Large intestine (tissue), 3 donors: ENCODE measurements at regions not wholly inside any gene's neighbourhood (a gene's known extent, or its start where the extent isn't known, plus 50 kb on each side); places are given as distances from the start of the nearest gene placed in this dataset.

Experiments used
- DNase-seq, 2 donors: peaks; one replicate each; pipeline versions ENCODE4 v3.0.0 to v3.0.0-alpha.2; 2013
- H3K27ac ChIP-seq: one replicate; pipeline ENCODE4 v1.5.1; 2013; ENCODE audit warnings: low read length
- H3K27me3 ChIP-seq: 2 replicates; pipeline ENCODE4 v1.6.1; 2013; ENCODE audit warnings: low read length; ENCODE audit not compliant: control insufficient read depth, insufficient read depth
- H3K36me3 ChIP-seq: 2 replicates; pipeline ENCODE4 v1.6.1; 2013; ENCODE audit warnings: low read length; ENCODE audit not compliant: control insufficient read depth, insufficient read depth
- H3K4me1 ChIP-seq: one replicate; pipeline ENCODE4 v1.6.1; 2013; ENCODE audit warnings: low read length; ENCODE audit not compliant: control insufficient read depth, insufficient read depth
- H3K4me3 ChIP-seq: one replicate; pipeline ENCODE4 v1.5.1; 2013; ENCODE audit warnings: low read length
- H3K9me3 ChIP-seq: one replicate; pipeline ENCODE4 v1.6.1; 2013; ENCODE audit warnings: mild to moderate bottlenecking, low read depth, low read length, moderate library complexity; ENCODE audit not compliant: control insufficient read depth
- WGBS: methylation state at CpG from one replicate; pipeline ENCODE4 v1.1.5; 2013; ENCODE audit warnings: low lambda C conversion rate; ENCODE audit not compliant: insufficient coverage; 5-methylcytosine and 5-hydroxymethylcytosine counted together

GRCh38 chr2:6103372-6103771 lies 411.2 kb downstream of the SOX11 start:
- Histone ChIP-seq H3K9me3 (no peaks in the 10 kb centered on the region), H3K36me3 (no peaks in the 10 kb centered on the region), H3K27me3 (no peaks in the 10 kb centered on the region), H3K27ac (no peak overlapping the region), H3K4me1 (no peaks in the 10 kb centered on the region), H3K4me3 (no peak overlapping the region)
- DNase-seq: no peak
- 54% methylated on average over 2 of the region's 3 CpGs for WGBS

- H3K27me3 ChIP-seq: no peaks in the 10 kb centered on the region
Measured at GRCh38 chr2:6103949-6104348, 411.8 kb downstream of the SOX11 start.

GRCh38 chr2:6107290-6107689 lies 415.1 kb downstream of the SOX11 start:
- no peak overlapping the region for H3K27ac ChIP-seq
- WGBS: no CpG with 5 or more reads among the region's 4 CpGs
- H3K4me1 ChIP-seq: no peaks in the 10 kb centered on the region
- DNase-seq: no peak
- no peaks in the 10 kb centered on the region for H3K36me3 ChIP-seq
- no peaks in the 10 kb centered on the region for H3K9me3 ChIP-seq
- H3K27me3 ChIP-seq: no peaks in the 10 kb centered on the region
- H3K4me3 ChIP-seq: no peak overlapping the region

More at GRCh38 chr2:6103949-6104348, 411.8 kb downstream of the SOX11 start:
- Histone ChIP-seq H3K36me3 (no peaks in the 10 kb centered on the region), H3K4me1 (no peaks in the 10 kb centered on the region), H3K9me3 (no peaks in the 10 kb centered on the region), H3K27ac (no peak overlapping the region), H3K4me3 (no peak overlapping the region)
- no CpG with 5 or more reads among the region's 3 CpGs for WGBS
- no peak for DNase-seq

- WGBS: no CpG with 5 or more reads among the region's 1 CpG
- Histone ChIP-seq H3K4me1 (no peaks in the 10 kb centered on the region), H3K9me3 (no peaks in the 10 kb centered on the region), H3K27me3 (no peaks in the 10 kb centered on the region), H3K36me3 (no peaks in the 10 kb centered on the region), H3K27ac (no peak overlapping the region), H3K4me3 (no peak overlapping the region)
- DNase-seq: no peak
Measured at GRCh38 chr2:6109831-6110230, 417.6 kb downstream of the SOX11 start.

GRCh38 chr2:6111781-6112261 lies 419.6 kb downstream of the SOX11 start:
- DNase-seq: no peak
- Histone ChIP-seq H3K4me3 (no peak overlapping the region), H3K36me3 (no peaks in the 10 kb centered on the region), H3K27me3 (no peaks in the 10 kb centered on the region), H3K4me1 (no peaks in the 10 kb centered on the region), H3K27ac (no peak overlapping the region), H3K9me3 (no peaks in the 10 kb centered on the region)
- WGBS: no CpG with 5 or more reads among the region's 2 CpGs

GRCh38 chr2:6113786-6114185 lies 421.6 kb downstream of the SOX11 start:
- no peak overlapping the region for H3K4me3 ChIP-seq
- no peaks in the 10 kb centered on the region for H3K4me1 ChIP-seq
- DNase-seq: no peak
- no peaks in the 10 kb centered on the region for H3K9me3 ChIP-seq
- WGBS: 83% methylated on average over 1 of the region's 4 CpGs
- H3K36me3 ChIP-seq: no peaks in the 10 kb centered on the region
- H3K27ac ChIP-seq: no peak overlapping the region
- H3K27me3 ChIP-seq: no peaks in the 10 kb centered on the region

GRCh38 chr2:6127718-6128117 lies 435.5 kb downstream of the SOX11 start:
- H3K27ac ChIP-seq: no peak overlapping the region
- H3K9me3 ChIP-seq: no peaks in the 10 kb centered on the region
- no peak overlapping the region for H3K4me3 ChIP-seq
- H3K4me1 ChIP-seq: no peaks in the 10 kb centered on the region
- no peak for DNase-seq
- H3K27me3 ChIP-seq: no peaks in the 10 kb centered on the region
- no peaks in the 10 kb centered on the region for H3K36me3 ChIP-seq
- no CpG with 5 or more reads among the region's 5 CpGs for WGBS

GRCh38 chr2:6139142-6139541 lies 447.0 kb downstream of the SOX11 start:
- H3K27me3 ChIP-seq: no peaks in the 10 kb centered on the region
- no peaks in the 10 kb centered on the region for H3K4me1 ChIP-seq
- no peak overlapping the region for H3K4me3 ChIP-seq
- H3K36me3 ChIP-seq: no peaks in the 10 kb centered on the region
- H3K9me3 ChIP-seq: no peaks in the 10 kb centered on the region
- no peak overlapping the region for H3K27ac ChIP-seq
- 100% methylated on average over 2 of the region's 3 CpGs for WGBS
- no peak for DNase-seq

- no peaks in the 10 kb centered on the region for H3K4me1 ChIP-seq
- DNase-seq: no peak
- H3K27me3 ChIP-seq: no peaks in the 10 kb centered on the region
- no CpG with 5 or more reads among the region's 1 CpG for WGBS
- no peaks in the 10 kb centered on the region for H3K36me3 ChIP-seq
- H3K27ac ChIP-seq: no peak overlapping the region
- no peaks in the 10 kb centered on the region for H3K9me3 ChIP-seq
- no peak overlapping the region for H3K4me3 ChIP-seq
Measured at GRCh38 chr2:6139916-6140315, 447.7 kb downstream of the SOX11 start.

- Histone ChIP-seq H3K4me3 (no peak overlapping the region), H3K36me3 (no peaks in the 10 kb centered on the region), H3K4me1 (no peaks in the 10 kb centered on the region), H3K9me3 (no peaks in the 10 kb centered on the region), H3K27ac (no peak overlapping the region), H3K27me3 (no peaks in the 10 kb centered on the region)
- no peak for DNase-seq
- 90% methylated on average over 1 of the region's 1 CpG for WGBS
Measured at GRCh38 chr2:6140509-6140908, 448.3 kb downstream of the SOX11 start.

GRCh38 chr2:6143812-6144211 lies 451.6 kb downstream of the SOX11 start:
- peaks cover 6% of the 10 kb centered on the region for H3K9me3 ChIP-seq
- DNase-seq: no peak
- WGBS: no CpG with 5 or more reads among the region's 1 CpG
- no peaks in the 10 kb centered on the region for H3K36me3 ChIP-seq
- H3K27me3 ChIP-seq: no peaks in the 10 kb centered on the region
- no peak overlapping the region for H3K4me3 ChIP-seq
- H3K27ac ChIP-seq: no peak overlapping the region
- H3K4me1 ChIP-seq: no peaks in the 10 kb centered on the region
